ENCODE measurements at regions not wholly inside any gene's neighbourhood (a gene's known extent, or its start where the extent isn't known, plus 50 kb on each side); places are given as distances from the start of the nearest gene placed in this dataset.

GRCh38 chr1:200314085-200314750 lies 95.6 kb downstream of the ZNF281 start:
- no peak for TF ChIP-seq POLR2AphosphoS5 (IDR thresholded peaks at IDR 0.05)
- no peak for TF ChIP-seq CTCF (IDR thresholded peaks at IDR 0.05)
- no peak for TF ChIP-seq POLR2A (IDR thresholded peaks at IDR 0.05)

Data from upper lobe of left lung (tissue), 4 donors.